Parathyroid adenoma (tissue), 2 donors: ENCODE measurements at regions not wholly inside any gene's neighbourhood (a gene's known extent, or its start where the extent isn't known, plus 50 kb on each side); places are given as distances from the start of the nearest gene placed in this dataset.

Experiments
- H2AFZ ChIP-seq: fragments of 300-600 bp; sonication (generic); one replicate; pipeline ENCODE4 v1.7.0; 2017; ENCODE audit warnings: antibody characterized with exemption, mild to moderate bottlenecking
- H3K27ac ChIP-seq: fragments of 300-600 bp; sonication (generic); one replicate; pipeline ENCODE4 v1.7.0; 2017
- H3K27me3 ChIP-seq: fragments of 300-600 bp; sonication (generic); one replicate; pipeline ENCODE4 v1.7.0; 2017; ENCODE audit warnings: low read length; ENCODE audit not compliant: control insufficient read depth, insufficient read depth
- H3K36me3 ChIP-seq: fragments of 300-600 bp; sonication (generic); one replicate; pipeline ENCODE4 v1.7.0; 2017; ENCODE audit warnings: low read length; ENCODE audit not compliant: control insufficient read depth, insufficient read depth
- H3K4me1 ChIP-seq: fragments of 300-600 bp; sonication (generic); one replicate; pipeline ENCODE4 v1.7.0; 2017; ENCODE audit warnings: control low read depth
- H3K4me2 ChIP-seq: fragments of 300-600 bp; sonication (generic); one replicate; pipeline ENCODE4 v1.7.0; 2017; ENCODE audit warnings: low read length
- H3K4me3 ChIP-seq: fragments of 300-600 bp; sonication (generic); one replicate; pipeline ENCODE4 v1.7.0; 2017; ENCODE audit warnings: low read depth, low read length
- H3K79me2 ChIP-seq: fragments of 300-600 bp; sonication (generic); one replicate; pipeline ENCODE4 v1.7.0; 2017; ENCODE audit warnings: control low read depth
- H3K9ac ChIP-seq: fragments of 300-600 bp; sonication (generic); one replicate; pipeline ENCODE4 v1.7.0; 2017; ENCODE audit warnings: mild to moderate bottlenecking
- H3K9me3 ChIP-seq: fragments of 300-600 bp; sonication (generic); one replicate; pipeline ENCODE4 v1.7.0; 2017; ENCODE audit warnings: low read length; ENCODE audit not compliant: control insufficient read depth
- TF ChIP-seq, protein P1 (sequence below): fragments of 300-600 bp; sonication (generic); IDR thresholded peaks from one replicate; pipeline ENCODE4 v1.7.0; 2017; ENCODE audit warnings: antibody characterized with exemption, mild to moderate bottlenecking
- donor health status: primary hyperparathyroidism.

GRCh38 chr12:97162173-97162572, 255.1 kb downstream of the NEDD1 start:
- Histone ChIP-seq H3K4me2 (no peak overlapping the region), H3K36me3 (no peaks in the 10 kb centered on the region), H3K79me2 (no peaks in the 10 kb centered on the region), H3K27me3 (no peaks in the 10 kb centered on the region), H3K4me1 (no peaks in the 10 kb centered on the region), H2AFZ (no peak overlapping the region), H3K9me3 (no peaks in the 10 kb centered on the region), H3K9ac (no peak overlapping the region), H3K4me3 (no peak overlapping the region), H3K27ac (no peak overlapping the region)
- TF ChIP-seq, protein P1, sequence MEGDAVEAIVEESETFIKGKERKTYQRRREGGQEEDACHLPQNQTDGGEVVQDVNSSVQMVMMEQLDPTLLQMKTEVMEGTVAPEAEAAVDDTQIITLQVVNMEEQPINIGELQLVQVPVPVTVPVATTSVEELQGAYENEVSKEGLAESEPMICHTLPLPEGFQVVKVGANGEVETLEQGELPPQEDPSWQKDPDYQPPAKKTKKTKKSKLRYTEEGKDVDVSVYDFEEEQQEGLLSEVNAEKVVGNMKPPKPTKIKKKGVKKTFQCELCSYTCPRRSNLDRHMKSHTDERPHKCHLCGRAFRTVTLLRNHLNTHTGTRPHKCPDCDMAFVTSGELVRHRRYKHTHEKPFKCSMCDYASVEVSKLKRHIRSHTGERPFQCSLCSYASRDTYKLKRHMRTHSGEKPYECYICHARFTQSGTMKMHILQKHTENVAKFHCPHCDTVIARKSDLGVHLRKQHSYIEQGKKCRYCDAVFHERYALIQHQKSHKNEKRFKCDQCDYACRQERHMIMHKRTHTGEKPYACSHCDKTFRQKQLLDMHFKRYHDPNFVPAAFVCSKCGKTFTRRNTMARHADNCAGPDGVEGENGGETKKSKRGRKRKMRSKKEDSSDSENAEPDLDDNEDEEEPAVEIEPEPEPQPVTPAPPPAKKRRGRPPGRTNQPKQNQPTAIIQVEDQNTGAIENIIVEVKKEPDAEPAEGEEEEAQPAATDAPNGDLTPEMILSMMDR = no peak

- Histone ChIP-seq H3K27ac (no peak overlapping the region), H3K4me3 (no peak overlapping the region), H3K4me2 (no peak overlapping the region), H3K9ac (no peak overlapping the region), H3K36me3 (no peaks in the 10 kb centered on the region), H3K4me1 (peaks cover 3% of the 10 kb centered on the region), H3K9me3 (no peaks in the 10 kb centered on the region), H2AFZ (no peak overlapping the region), H3K27me3 (no peaks in the 10 kb centered on the region), H3K79me2 (no peaks in the 10 kb centered on the region)
- TF ChIP-seq, protein P1 = no peak
Measured at GRCh38 chr12:97164936-97165335, 257.9 kb downstream of the NEDD1 start.

GRCh38 chr12:97167598-97167997, 260.5 kb downstream of the NEDD1 start:
- H3K27ac ChIP-seq = no peak overlapping the region
- H3K79me2 ChIP-seq = no peaks in the 10 kb centered on the region
- no peak overlapping the region for H2AFZ ChIP-seq
- H3K9me3 ChIP-seq = no peaks in the 10 kb centered on the region
- no peaks in the 10 kb centered on the region for H3K36me3 ChIP-seq
- no peak overlapping the region for H3K4me3 ChIP-seq
- H3K9ac ChIP-seq = no peak overlapping the region
- peaks cover 3% of the 10 kb centered on the region for H3K4me1 ChIP-seq
- H3K27me3 ChIP-seq = no peaks in the 10 kb centered on the region
- TF ChIP-seq, protein P1 = no peak
- no peak overlapping the region for H3K4me2 ChIP-seq

DNA sequence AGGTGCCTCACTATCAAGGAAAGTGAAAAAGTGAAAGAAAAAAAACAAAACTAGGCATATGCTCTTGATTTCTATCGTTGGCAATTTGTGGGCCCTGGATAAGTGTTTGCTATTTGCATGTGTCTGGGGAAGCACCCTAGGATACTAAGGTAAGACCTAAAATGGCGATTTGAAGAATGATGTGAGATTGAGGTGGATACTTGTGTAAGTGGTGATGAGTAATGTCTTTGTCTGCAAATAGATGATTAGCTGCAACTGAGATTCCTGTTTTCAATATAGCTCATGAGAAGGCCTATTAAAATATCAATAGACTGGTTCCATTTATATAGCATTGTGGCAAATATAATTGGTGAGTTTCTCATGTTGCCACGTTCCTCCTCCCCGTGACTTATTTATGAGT, 261.7 kb downstream of the NEDD1 start:
- TF ChIP-seq, protein P1 = no peak
- Histone ChIP-seq H3K27me3 (no peaks in the 10 kb centered on the region), H3K9ac (no peak overlapping the region), H3K27ac (no peak overlapping the region), H3K9me3 (no peaks in the 10 kb centered on the region), H3K4me2 (no peak overlapping the region), H3K36me3 (no peaks in the 10 kb centered on the region), H3K79me2 (no peaks in the 10 kb centered on the region), H2AFZ (no peak overlapping the region), H3K4me1 (peaks cover 3% of the 10 kb centered on the region), H3K4me3 (no peak overlapping the region)

DNA sequence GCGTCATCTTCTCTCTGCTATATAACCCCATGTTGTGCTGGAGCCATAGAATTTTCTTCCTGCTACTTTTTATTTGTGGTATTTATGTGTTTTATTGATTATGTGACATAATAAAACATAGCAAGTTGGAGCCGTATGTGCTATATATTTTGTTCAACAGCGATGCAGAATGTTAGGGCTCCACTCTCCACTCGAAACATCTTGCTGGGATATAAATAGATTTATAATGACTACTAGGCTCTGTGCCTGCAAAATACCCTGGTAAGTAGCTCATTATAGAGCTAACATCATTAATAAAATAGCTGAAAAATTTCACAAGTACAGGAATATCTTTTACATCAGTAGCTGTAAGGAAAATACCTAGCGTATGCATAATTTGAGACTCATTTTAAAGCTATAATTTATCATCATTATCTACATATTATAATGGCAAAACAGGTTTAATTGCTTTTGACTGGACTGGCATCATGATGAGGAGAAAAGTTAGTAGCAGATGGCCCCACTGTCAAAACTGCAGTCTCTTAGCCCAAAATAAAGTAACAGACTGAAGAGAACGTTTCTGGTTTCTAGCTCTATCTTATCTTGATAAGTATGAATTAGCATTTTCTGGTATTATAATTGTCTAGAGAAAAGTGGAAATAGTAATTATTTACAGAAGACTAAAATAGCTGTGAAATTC, 263.0 kb downstream of the NEDD1 start:
- TF ChIP-seq, protein P1 = no peak
- no peak overlapping the region for H3K27ac ChIP-seq

More for the DNA sequence above, 263.0 kb downstream of the NEDD1 start:
- H3K4me2 ChIP-seq = no peak overlapping the region
- no peak overlapping the region for H3K4me3 ChIP-seq
- H3K9ac ChIP-seq = no peak overlapping the region
- H3K4me1 ChIP-seq = peaks cover 3% of the 10 kb centered on the region
- H2AFZ ChIP-seq = no peak overlapping the region
- no peaks in the 10 kb centered on the region for H3K79me2 ChIP-seq
- no peaks in the 10 kb centered on the region for H3K36me3 ChIP-seq
- H3K9me3 ChIP-seq = no peaks in the 10 kb centered on the region
- no peaks in the 10 kb centered on the region for H3K27me3 ChIP-seq
